GM19463 (cell line): ENCODE measurements at regions not wholly inside any gene's neighbourhood (a gene's known extent, or its start where the extent isn't known, plus 50 kb on each side); places are given as distances from the start of the nearest gene placed in this dataset.
A peak's percentile ranks its signal among the peaks of the same experiment; 100 is the strongest.
"Not testable (repeated sequence)": the region's sequence is repeated elsewhere in the genome, so short reads cannot be mapped to it uniquely, and the experiment has no call there.

Experiments used
- ATAC-seq: cut with Tn5 transposase; IDR thresholded peaks from one replicate; pipeline ENCODE4 v1.9.1; 2021; ENCODE audit warnings: mild to moderate bottlenecking, moderate library complexity; ENCODE audit not compliant: unreplicated experiment

DNA sequence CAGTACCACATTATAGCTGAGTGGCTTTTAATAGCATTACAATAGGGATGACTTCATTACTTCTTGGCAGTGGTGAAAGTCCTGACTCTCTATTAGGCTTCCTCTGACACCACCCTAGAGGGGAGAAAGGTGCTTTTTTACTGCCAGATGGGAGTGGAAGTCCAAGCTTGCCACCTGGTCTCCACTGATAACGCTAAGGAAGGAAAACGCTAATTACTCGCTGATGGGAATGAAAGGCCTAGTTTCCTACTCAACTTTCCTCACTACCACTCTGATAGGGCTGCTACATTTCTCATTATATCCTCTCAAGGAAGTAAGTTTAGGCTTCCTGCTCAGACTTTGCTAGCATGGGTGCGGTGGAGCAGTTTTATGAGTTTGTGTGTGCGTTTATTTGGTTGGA, 62.3 kb upstream of the PAGE3 start:
- ATAC-seq = no peak

GRCh38 chrX:55335296-55335695, 70.6 kb upstream of the PAGE3 start:
- no peak for ATAC-seq

GRCh38 chrX:55336176-55336575, 71.5 kb upstream of the PAGE3 start:
- no peak for ATAC-seq

GRCh38 chrX:55340896-55341433, 76.2 kb upstream of the PAGE3 start:
- ATAC-seq = no peak

DNA sequence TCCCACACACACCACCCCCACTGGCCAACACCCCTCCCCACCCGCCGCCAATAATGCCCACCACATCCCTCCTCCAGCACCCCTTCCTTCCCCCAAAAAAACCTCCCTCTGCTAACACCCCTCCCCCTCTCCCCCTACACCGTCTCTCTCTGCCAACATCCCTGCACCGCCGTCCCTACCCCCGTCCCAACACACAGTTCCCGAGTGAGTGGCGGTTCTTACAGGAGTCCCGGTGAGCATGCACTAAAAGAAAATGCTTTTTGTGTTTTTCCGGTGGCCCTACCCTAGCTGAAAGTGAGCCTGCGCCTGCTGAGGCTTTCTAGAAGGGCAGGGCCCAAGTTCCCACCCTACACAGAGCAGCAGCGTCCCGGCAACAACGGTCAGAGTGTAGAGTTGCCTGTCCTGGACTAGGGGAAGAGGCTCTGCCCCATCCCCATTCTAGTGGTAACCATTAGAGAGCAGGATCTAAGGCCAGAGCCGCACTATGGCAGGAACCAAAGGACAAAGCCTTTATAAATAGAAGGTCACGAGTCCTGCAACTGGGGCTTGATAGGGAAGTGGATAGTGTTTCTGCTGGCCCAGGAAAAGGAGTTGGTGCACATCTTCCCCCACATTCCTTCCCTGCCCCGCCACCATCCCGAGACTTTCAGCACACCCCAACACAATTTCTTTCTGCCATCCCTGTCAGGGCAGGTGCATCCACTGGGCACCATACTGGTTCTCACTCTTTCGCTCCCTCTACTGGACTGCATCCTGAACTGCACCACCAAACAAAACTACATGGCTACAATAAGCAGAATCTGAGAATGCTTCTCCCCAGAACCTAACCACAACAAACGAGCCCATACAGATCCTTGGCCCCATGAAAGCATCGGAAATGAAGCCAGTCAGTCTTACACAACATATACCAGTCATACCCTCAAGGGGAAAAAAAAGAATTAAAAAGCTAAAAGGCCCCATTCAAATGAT, 78.1 kb upstream of the PAGE3 start:
- peak; percentile 86 for ATAC-seq

DNA sequence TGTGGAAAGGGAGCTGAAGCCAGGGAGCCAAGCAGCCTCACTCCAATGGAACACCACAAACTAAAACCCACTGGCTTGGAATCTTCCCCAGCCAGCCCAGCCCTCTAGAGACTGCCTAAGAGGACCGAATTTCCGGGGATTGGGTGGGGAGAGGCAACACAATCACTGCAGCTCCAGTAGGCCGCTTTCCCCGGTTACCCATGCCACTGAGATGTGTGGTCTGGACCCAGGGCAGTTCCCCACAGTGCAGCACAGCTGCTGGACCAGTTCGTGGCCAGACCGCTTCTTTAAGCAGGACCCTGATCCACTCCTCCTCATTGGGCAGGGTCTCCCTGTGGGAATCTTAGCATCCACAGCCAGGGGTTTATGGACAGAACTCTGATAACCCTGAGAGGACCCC, 91.9 kb upstream of the PAGE3 start:
- ATAC-seq = no peak

DNA sequence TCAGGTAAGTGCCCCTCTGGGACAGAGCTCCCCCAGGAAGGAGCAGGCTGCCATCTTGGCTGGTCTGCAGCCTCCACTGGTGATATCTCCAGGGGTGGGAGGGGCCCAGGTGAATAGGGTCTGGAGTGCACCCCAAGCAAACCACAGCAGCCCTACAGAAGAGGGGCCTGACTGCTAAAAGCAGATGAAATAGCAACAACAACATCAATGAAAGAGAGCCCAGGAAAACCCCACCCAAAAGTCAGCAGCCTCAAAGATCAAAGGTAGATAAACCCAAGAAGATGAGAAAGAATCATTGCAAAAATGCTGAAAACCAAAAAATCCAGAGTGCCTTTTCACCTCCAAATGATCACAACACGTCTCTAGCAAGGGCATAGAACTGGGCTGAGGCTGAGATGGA, 92.5 kb upstream of the PAGE3 start:
- no peak for ATAC-seq

DNA sequence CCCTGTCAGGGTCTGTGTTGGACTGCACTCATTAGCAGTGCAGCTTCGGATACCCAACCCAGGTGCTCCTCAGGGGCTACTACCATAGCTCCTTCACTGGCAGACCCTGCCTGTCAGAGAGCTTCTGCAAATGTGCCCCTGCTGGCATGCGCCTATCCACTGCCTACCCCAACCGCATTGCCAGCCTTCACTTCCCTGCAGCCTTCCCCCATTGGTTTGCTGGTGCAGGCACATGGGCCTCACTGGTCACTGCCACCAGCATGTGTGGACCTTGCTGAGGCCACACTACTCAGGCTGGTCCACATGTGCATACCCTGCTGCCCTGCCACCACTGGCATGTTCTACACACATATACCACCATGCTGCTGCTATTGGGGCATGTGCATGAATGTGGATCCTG, 72.5 kb upstream of the MAGEH1 start:
- ATAC-seq = no peak

DNA sequence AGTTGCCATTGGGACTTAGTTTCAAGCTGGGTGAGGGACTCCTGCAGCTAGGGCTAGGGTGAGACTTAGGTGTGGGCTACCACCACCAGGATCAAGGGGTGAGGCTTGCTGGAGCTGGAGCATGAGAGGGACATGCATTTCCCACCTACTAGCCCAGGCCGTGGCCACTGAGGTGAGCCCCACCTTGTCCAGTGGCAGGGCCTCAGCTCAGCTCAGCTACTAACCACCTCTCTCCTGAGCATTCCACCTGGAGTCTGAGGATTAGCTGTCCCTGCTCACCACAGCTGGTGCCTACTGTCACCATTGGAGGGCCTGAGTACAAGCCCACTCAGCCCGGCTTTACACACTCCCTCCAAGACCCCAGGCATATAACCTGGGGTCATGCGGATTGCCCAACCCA, 62.6 kb upstream of the MAGEH1 start:
- no peak for ATAC-seq

DNA sequence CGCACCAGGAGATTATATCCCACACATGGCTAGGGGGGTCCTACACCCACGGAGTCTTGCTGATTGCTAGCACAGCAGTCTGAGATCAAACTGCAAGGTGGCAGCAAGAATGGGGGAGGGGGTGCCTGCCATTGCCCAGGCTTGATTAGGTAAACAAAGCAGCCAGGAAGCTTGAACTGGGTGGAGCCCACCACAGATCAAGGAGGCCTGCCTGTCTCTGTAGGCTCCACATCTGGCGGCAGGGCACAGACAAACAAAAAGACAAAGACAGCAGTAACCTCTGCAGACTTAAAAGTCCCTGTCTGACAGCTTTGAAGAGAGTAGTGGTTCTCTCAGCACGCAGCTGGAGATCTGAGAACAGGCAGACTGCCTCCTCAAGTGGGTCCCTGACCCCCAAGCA, 55.1 kb upstream of the MAGEH1 start:
- ATAC-seq = not testable (repeated sequence)
